ENCODE measurements at regions not wholly inside any gene's neighbourhood (a gene's known extent, or its start where the extent isn't known, plus 50 kb on each side); places are given as distances from the start of the nearest gene placed in this dataset.

GRCh38 chr13:78102741-78103140 lies 184.1 kb upstream of the EDNRB start:
- Mint-ChIP-seq H3K27ac (ENCODE audit: unreplicated experiment) (no peak overlapping the region), H3K27me3 (ENCODE audit: unreplicated experiment) (no peaks in the 10 kb centered on the region), H3K9me3 (ENCODE audit: unreplicated experiment) (no peaks in the 10 kb centered on the region), H3K4me1 (ENCODE audit: unreplicated experiment) (no peaks in the 10 kb centered on the region), H3K4me3 (ENCODE audit: unreplicated experiment) (no peak overlapping the region), H3K36me3 (ENCODE audit: unreplicated experiment) (no peaks in the 10 kb centered on the region)
- DNase-seq (ENCODE audit: extremely low spot score, unreplicated experiment) = no peak
- no peak for TF ChIP-seq CTCF (IDR thresholded peaks at IDR 0.05)

- Mint-ChIP-seq H3K27ac (ENCODE audit: unreplicated experiment) (no peak overlapping the region), H3K4me3 (ENCODE audit: unreplicated experiment) (no peak overlapping the region), H3K4me1 (ENCODE audit: unreplicated experiment) (no peaks in the 10 kb centered on the region), H3K36me3 (ENCODE audit: unreplicated experiment) (no peaks in the 10 kb centered on the region), H3K27me3 (ENCODE audit: unreplicated experiment) (no peaks in the 10 kb centered on the region), H3K9me3 (ENCODE audit: unreplicated experiment) (no peaks in the 10 kb centered on the region)
- DNase-seq (ENCODE audit: extremely low spot score, unreplicated experiment) = no peak
- TF ChIP-seq CTCF (IDR thresholded peaks at IDR 0.05) = no peak
These were observed 183.6 kb upstream of the EDNRB start for GRCh38 chr13:78102121-78102677.

GRCh38 chr13:78100486-78100885 lies 181.9 kb upstream of the EDNRB start:
- no peaks in the 10 kb centered on the region for H3K9me3 Mint-ChIP-seq (ENCODE audit: unreplicated experiment)
- no peaks in the 10 kb centered on the region for H3K36me3 Mint-ChIP-seq (ENCODE audit: unreplicated experiment)
- H3K27ac Mint-ChIP-seq (ENCODE audit: unreplicated experiment) = no peak overlapping the region
- no peaks in the 10 kb centered on the region for H3K4me1 Mint-ChIP-seq (ENCODE audit: unreplicated experiment)
- no peak for DNase-seq (ENCODE audit: extremely low spot score, unreplicated experiment)
- no peak for TF ChIP-seq CTCF (IDR thresholded peaks at IDR 0.05)
- no peak overlapping the region for H3K4me3 Mint-ChIP-seq (ENCODE audit: unreplicated experiment)
- H3K27me3 Mint-ChIP-seq (ENCODE audit: unreplicated experiment) = no peaks in the 10 kb centered on the region

- Mint-ChIP-seq H3K4me1 (ENCODE audit: unreplicated experiment) (no peaks in the 10 kb centered on the region), H3K27ac (ENCODE audit: unreplicated experiment) (no peak overlapping the region)
These were observed 179.6 kb upstream of the EDNRB start for GRCh38 chr13:78098249-78098648.

GRCh38 chr13:78096221-78096620 lies 177.6 kb upstream of the EDNRB start:
- no peaks in the 10 kb centered on the region for H3K4me1 Mint-ChIP-seq (ENCODE audit: unreplicated experiment)
- no peaks in the 10 kb centered on the region for H3K36me3 Mint-ChIP-seq (ENCODE audit: unreplicated experiment)
- no peak for DNase-seq (ENCODE audit: extremely low spot score, unreplicated experiment)
- H3K9me3 Mint-ChIP-seq (ENCODE audit: unreplicated experiment) = peaks cover under 1% of the 10 kb centered on the region
- no peak overlapping the region for H3K27ac Mint-ChIP-seq (ENCODE audit: unreplicated experiment)
- no peak overlapping the region for H3K4me3 Mint-ChIP-seq (ENCODE audit: unreplicated experiment)
- no peaks in the 10 kb centered on the region for H3K27me3 Mint-ChIP-seq (ENCODE audit: unreplicated experiment)
- no peak for TF ChIP-seq CTCF (IDR thresholded peaks at IDR 0.05)

More at GRCh38 chr13:78098249-78098648, 179.6 kb upstream of the EDNRB start:
- no peak for TF ChIP-seq CTCF (IDR thresholded peaks at IDR 0.05)
- H3K4me3 Mint-ChIP-seq (ENCODE audit: unreplicated experiment) = no peak overlapping the region
- H3K27me3 Mint-ChIP-seq (ENCODE audit: unreplicated experiment) = no peaks in the 10 kb centered on the region
- no peak for DNase-seq (ENCODE audit: extremely low spot score, unreplicated experiment)
- H3K36me3 Mint-ChIP-seq (ENCODE audit: unreplicated experiment) = no peaks in the 10 kb centered on the region
- H3K9me3 Mint-ChIP-seq (ENCODE audit: unreplicated experiment) = no peaks in the 10 kb centered on the region
